ENCODE measurements at regions not wholly inside any gene's neighbourhood (a gene's known extent, or its start where the extent isn't known, plus 50 kb on each side); places are given as distances from the start of the nearest gene placed in this dataset.

- H3K27me3 ChIP-seq: no peaks in the 10 kb centered on the region
- H3K4me3 ChIP-seq: no peak overlapping the region
- no peaks in the 10 kb centered on the region for H3K4me1 ChIP-seq
- no peak for TF ChIP-seq POLR2A (IDR thresholded peaks at IDR 0.05)
- TF ChIP-seq, protein P1, sequence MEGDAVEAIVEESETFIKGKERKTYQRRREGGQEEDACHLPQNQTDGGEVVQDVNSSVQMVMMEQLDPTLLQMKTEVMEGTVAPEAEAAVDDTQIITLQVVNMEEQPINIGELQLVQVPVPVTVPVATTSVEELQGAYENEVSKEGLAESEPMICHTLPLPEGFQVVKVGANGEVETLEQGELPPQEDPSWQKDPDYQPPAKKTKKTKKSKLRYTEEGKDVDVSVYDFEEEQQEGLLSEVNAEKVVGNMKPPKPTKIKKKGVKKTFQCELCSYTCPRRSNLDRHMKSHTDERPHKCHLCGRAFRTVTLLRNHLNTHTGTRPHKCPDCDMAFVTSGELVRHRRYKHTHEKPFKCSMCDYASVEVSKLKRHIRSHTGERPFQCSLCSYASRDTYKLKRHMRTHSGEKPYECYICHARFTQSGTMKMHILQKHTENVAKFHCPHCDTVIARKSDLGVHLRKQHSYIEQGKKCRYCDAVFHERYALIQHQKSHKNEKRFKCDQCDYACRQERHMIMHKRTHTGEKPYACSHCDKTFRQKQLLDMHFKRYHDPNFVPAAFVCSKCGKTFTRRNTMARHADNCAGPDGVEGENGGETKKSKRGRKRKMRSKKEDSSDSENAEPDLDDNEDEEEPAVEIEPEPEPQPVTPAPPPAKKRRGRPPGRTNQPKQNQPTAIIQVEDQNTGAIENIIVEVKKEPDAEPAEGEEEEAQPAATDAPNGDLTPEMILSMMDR (IDR thresholded peaks at IDR 0.05): no peak
- no peak for TF ChIP-seq EP300 (IDR thresholded peaks at IDR 0.05)
- H3K27ac ChIP-seq: no peak overlapping the region
- H3K36me3 ChIP-seq: no peaks in the 10 kb centered on the region
- WGBS, 2 donors: 89 to 94% methylated on average over 3 of the region's 3 CpGs
- H3K9me3 ChIP-seq: peaks cover 0 to 12% (median 0%) of the 10 kb centered on the region in 4 donors
- DNase-seq (ENCODE audit: low spot score in 2 of 2): no peak
Observed at GRCh38 chr5:67660149-67660548, 463.6 kb upstream of the CD180 start.

GRCh38 chr5:67659288-67659687, 462.7 kb upstream of the CD180 start:
- no peak overlapping the region for H3K4me3 ChIP-seq
- TF ChIP-seq POLR2A (IDR thresholded peaks at IDR 0.05) (no peak), EP300 (IDR thresholded peaks at IDR 0.05) (no peak)
- TF ChIP-seq, protein P1 (IDR thresholded peaks at IDR 0.05): no peak

DNA sequence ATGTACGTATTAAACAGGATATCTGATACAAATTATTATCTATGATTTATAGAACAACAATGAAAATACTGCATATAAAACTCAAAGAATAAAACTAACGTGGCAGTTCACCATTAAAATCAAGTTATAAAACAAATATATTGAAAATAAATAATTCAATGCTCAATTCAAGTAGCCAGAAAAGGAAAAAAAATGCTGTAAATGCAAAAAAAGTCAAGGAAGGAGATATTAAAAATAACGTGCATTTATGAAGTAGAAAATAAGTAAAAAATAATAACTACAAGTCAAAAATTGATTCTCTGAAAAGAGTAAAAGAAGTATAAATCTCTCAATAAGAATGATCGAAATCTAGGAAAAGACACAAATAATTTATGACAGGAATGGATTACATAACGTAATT, 460.5 kb upstream of the CD180 start:
- Histone ChIP-seq H3K27ac (no peak overlapping the region), H3K27me3 (no peaks in the 10 kb centered on the region), H3K9me3 (no peaks in the 10 kb centered on the region), H3K4me3 (no peak overlapping the region), H3K4me1 (no peaks in the 10 kb centered on the region), H3K36me3 (no peaks in the 10 kb centered on the region)
- no peak for DNase-seq (ENCODE audit: low spot score in 2 of 2)
- 83 to 91% methylated on average over 5 of the region's 5 CpGs for WGBS, 2 donors
- TF ChIP-seq, protein P1 (IDR thresholded peaks at IDR 0.05): no peak
- TF ChIP-seq POLR2A (IDR thresholded peaks at IDR 0.05) (no peak), EP300 (IDR thresholded peaks at IDR 0.05) (no peak)

More at GRCh38 chr5:67659288-67659687, 462.7 kb upstream of the CD180 start:
- H3K9me3 ChIP-seq: peaks cover 0 to 3% (median 0%) of the 10 kb centered on the region in 4 donors
- H3K27me3 ChIP-seq: no peaks in the 10 kb centered on the region
- H3K4me1 ChIP-seq: no peaks in the 10 kb centered on the region
- 77 to 83% methylated on average over 6 of the region's 6 CpGs for WGBS, 2 donors
- DNase-seq (ENCODE audit: low spot score in 2 of 2): no peak
- H3K36me3 ChIP-seq: no peaks in the 10 kb centered on the region
- H3K27ac ChIP-seq: no peak overlapping the region

DNA sequence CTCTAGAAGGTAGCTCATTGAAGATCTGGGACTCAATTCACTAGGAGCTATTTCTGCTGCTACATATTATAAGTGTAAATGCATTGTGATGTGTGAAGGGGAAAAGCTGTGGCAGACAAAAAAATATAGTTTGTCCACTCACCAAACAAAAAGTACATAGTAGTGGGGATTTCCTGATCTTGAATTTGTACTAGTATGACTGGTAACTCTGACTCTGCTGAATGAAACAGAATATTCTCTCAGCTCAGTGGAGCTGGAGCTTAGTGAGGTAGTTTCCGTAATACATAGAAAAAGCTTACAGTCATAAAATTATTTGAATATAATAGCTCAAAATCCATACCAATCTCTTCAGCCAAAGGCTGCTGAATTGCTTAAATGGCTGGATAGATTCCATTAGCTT, 455.6 kb upstream of the CD180 start:
- WGBS, 2 donors: 56 to 62% methylated on average over 1 of the region's 1 CpG
- Histone ChIP-seq H3K27me3 (no peaks in the 10 kb centered on the region), H3K4me1 (peaks cover 0 to 42% (median 7%) of the 10 kb centered on the region in 4 donors), H3K27ac (peak overlapping the region in 3 of 4 donors; percentile 15 to 52 (median 22)), H3K9me3 (no peaks in the 10 kb centered on the region), H3K36me3 (no peaks in the 10 kb centered on the region), H3K4me3 (no peak overlapping the region)
- TF ChIP-seq POLR2A (IDR thresholded peaks at IDR 0.05) (no peak), EP300 (IDR thresholded peaks at IDR 0.05) (no peak)
- TF ChIP-seq, protein P1 (IDR thresholded peaks at IDR 0.05): no peak
- DNase-seq (ENCODE audit: low spot score in 2 of 2): no peak

DNA sequence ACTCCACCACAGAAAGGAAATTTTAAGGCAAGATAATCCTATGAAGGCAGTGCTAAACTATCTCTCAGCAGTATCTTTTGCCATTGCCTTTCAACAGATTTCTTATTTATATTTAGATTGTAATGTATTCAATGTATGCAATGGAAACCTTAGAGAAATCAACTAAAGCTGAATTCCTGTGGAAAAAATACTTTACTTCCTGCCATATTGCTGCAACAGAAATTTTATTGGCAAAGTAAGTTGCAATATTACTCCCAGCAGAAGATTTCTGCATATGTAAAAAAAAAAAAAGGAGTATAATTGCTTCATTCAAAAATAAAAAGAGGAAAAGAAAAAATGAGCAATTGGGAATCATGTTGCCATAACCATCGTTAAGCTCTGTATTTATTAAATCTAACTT, 454.6 kb upstream of the CD180 start:
- 43 to 47% methylated on average over 1 of the region's 1 CpG for WGBS, 2 donors
- no peak for DNase-seq (ENCODE audit: low spot score in 2 of 2)
- Histone ChIP-seq H3K4me1 (peaks cover 0 to 52% (median 7%) of the 10 kb centered on the region in 4 donors), H3K27me3 (no peaks in the 10 kb centered on the region), H3K36me3 (no peaks in the 10 kb centered on the region), H3K27ac (peak overlapping the region in 2 of 4 donors; percentile 21 to 52), H3K9me3 (no peaks in the 10 kb centered on the region), H3K4me3 (no peak overlapping the region)
- TF ChIP-seq, protein P1 (IDR thresholded peaks at IDR 0.05): no peak
- TF ChIP-seq EP300 (IDR thresholded peaks at IDR 0.05): no peak
- TF ChIP-seq POLR2A (IDR thresholded peaks at IDR 0.05): no peak

All from tibial nerve (tissue), 4 donors.